ENCODE measurements at regions not wholly inside any gene's neighbourhood (a gene's known extent, or its start where the extent isn't known, plus 50 kb on each side); places are given as distances from the start of the nearest gene placed in this dataset.

DNA sequence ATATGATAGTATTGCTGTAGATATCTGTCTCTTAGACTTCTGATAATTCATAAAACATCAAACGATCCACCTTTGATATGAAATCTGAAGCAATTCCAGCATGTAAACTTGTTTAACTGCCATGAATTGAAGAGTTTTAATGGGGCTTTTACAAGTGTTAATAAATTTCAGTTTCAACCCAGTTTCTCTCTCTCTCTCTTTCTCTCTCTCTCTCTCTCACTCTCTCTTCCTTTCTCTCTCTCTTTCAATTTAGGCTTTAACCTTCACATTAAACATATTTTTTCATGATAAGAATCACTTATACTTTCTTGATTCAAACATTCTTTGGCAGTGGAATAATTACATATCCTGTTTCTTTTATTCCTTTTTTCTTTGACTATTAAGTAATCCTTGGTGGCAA lies 296.1 kb downstream of the EPHA4 start:
- no peak for DNase-seq

DNA sequence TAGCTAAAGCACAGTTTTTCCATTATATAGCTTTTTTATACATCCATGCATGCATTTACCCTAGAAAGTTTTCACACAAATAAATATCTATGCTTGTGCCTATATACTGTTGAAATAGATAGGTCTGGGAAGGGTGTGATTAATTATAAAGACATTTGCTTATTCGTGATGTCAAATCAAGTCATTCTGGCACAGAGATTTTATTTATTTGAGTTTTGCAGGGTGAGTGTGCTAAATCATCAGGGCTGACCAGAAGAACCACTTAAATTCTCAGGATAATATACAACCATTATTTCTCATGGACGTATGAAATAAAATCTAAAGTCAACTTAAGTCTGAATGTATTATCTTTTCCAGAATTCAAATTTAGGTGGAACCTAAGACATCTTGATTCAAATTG lies 295.5 kb downstream of the EPHA4 start:
- no peak for DNase-seq

DNA sequence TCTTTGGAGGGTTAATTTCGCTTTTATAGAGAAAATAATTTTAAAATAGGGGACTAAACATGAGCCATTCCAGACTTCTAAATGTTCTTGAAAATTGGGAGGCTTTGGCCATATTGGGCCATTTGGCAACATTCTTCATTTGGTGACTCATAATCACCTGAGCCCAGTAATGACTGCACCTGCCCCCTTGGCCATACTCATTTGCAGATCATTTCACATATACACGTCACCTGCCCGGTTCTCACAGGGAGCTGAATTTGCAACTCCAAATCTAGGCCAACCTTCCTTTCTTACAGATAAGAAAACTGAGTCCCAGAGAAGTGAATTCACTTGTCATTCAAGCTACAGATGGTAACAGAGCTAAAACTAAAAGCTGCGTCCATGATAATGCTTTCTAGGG lies 289.7 kb downstream of the EPHA4 start:
- DNase-seq, result no peak

DNA sequence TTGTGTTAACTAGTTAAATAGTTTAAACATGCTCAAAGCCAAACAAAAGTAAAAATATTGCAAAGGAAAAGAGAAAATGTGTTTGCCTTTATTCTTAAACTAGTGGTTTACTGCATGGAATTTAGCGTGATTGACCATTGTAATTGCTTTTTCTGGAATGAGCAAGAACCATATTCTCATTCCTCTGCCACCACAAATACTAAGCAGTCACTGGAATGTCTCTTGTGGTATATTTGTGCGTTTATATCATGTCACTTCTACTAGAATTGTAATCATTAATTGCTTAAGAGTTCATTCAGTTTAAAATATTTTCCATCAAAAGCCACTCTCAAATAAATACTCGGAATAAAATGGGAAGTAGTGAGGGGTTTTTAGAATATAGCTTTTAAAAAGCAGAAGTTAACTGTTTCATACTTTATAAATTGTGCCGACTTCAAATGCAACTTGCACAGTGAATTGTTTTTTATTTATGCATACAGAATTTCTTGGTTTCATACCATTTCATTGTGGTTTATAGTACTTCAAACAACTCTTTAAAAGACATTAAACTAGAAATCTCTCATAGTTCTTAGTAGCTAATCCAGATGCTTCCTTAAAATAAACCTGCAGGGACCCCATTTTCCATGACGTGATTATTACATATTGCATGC lies 288.1 kb downstream of the EPHA4 start:
- no peak for DNase-seq

DNA sequence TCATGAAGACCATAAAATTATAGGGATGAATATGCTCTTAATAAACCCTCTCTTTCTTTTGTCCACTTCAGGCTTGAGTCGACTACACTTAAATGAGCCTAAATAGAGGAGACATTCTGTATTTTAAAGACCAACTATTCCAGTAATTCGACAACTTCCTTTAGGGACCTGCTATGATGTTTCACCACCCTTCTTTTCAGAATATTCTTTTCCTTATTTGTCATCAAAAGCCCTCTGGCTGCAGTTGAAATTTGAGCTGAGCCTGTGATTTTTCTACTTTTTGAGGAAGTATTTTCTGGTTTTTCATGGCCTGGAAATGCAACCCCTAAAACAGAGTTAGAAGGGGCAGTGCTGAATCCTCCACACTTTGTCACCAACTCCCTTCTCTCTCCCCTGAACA lies 287.0 kb downstream of the EPHA4 start:
- DNase-seq, result no peak

DNA sequence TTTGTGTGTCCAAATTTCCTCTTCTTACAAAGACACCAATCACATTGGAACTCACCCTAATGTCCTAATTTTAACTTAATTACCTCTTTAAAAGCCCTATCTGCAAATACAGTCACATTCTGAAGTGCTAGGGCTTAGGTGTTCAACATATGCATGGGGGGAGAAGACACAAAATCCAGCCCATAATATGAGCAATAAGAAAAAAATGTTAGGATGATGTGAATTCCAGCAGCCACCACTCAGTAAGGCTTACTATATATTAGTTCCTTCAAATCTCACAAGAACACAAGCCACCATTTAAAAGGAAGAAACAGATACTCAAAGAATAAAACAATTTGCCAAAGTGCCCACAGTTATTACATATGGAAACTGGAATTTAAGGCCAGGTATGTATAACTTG lies 285.7 kb downstream of the EPHA4 start:
- no peak for DNase-seq

DNA sequence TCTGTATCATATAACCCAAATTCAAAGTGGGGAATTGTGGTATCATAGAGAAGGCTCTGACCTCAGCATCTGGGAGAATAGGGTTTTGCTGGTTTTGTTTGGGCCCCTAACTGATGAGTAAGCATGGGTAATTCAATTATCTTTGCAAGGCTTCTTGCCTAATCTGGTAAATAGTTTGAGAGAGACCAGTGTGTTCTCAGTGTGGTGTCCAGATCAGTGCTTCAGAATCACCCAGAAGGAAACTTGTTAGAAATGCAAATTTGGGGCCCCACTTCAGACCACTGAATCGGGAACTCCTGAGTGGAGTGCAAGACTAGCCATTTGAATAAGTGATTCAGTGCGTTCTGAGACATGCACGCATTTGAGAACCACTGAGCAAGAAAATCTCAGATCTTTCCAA lies 282.7 kb downstream of the EPHA4 start:
- DNase-seq, result no peak

DNA sequence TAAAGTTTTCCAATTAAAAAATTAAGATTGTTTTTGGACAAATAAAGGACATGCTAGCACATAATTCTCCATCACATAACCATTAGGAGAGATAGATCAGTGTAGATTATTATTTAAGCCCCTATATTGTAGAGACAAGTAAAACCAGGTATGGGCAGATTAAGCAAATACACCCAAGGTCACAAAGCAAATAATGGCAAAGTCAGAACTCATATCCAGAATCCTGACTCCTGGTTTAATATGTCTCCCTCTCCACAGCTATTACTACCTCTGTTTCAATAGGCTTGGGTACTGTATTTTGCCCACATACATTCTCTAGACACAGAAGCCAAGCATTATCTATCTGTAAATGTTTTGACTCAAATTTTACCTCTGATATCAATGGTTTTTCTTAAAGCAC lies 282.3 kb downstream of the EPHA4 start:
- no peak for DNase-seq

DNA sequence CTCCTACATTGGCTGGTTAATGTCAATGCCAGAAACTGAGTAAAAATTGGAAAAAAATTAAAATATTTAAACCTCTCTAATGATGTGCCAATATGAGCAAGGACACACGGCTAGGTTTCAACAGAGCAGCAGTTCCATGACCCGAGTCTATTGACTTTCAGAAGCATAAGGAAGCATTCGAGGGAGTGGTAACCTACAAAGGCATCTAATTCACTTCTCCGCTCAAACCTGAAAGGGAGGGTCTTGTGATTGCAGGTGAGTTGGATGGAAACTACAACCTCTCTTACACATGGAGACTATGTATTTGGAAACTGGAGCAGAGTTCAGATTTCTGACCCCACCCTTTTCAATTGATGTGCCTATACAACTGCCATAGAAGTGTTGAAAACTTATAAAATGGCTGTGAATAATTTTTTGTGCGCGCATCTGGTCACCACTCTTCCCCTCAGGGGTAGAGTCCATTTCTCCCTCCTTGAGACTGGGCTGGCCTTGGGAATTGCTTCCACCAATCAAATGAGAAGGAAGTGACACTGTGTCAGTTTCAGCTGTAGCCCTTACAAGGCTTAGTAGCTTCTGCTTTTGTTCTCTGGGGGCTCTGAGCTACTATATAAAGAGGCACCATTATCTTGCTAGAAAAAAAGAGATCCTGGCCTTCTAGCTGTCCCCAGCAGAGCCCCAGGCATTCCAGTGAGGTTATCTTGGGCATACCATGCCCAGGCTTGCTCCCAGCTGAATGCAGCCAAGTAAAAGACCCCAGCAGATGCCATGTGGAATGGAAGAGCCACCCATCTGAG lies 278.0 kb downstream of the EPHA4 start:
- no peak for DNase-seq

DNA sequence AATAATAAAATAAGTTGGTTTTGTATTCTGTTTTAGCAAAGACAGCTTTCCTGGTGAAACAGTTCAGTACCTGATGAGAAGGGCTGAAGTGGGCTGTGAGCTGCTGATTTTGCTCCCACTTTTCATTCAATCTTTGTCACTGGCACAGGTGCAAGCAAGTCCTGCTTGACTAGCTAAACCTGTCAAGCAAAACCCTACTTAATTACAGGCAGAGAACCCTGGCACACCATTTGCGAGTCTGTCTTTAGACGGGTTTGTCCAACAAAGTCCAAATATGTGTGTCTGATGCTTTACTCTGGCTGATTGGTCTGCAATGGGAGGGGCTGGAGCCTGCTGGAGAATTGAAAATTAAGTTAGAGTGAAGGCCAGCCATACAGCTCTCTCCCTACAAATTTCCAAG lies 267.2 kb downstream of the EPHA4 start:
- no peak for DNase-seq

DNA sequence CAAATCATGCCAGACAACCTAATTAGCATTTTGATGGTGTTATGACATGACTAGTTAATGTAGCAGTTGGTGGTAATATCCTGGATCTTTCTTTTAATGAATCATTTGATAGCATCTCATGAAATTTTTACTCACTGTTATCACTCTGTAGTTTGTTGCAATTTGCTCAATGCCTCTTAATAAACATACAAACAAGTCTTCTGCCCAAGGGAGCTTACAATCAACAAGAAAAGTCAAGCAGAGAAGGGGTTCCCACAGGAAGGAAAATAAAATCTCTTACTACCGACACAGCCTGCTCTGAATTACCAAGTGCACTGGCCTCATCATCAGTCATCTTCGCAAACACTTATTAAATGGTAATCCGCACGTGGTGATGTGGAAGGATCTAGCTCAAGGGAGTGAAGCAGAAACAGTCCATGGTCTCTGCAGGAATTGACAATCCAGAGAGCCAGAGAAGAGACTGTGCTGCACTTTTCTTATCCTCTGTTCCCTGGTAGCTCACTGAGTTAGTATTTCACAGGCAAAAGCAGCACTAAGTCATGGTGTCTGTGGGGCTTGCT lies 263.5 kb downstream of the EPHA4 start:
- no peak for DNase-seq

DNA sequence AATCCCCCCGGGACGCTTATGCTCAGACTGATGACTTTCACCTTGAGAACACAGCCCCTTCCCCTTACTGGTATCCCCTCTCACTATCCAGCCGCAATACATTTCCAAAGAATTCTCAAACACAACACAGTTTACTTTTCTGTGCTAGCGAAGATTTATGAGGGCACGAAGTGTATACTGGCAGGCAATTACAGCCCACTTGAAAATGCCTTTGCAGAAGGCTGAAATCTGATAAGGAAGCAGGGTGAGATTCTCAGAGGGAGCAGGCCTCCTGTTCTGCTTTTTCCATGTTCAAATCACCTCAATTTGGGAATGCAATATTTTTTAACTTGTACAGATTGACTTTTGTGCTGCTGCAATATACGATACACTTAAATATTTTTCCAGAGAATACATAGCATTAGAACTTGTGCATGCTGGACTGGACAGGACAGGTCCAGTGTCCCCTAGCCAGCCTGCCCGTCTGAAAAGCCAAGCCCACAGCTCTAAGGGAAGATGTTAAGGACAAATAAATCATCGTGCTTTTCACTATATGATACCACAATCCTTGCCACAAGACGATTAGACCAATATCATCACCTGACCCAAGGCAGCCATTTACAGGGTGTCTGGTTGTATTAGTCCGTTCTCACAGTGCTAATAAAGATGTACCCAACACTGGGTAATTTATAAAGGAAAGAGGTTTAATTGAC lies 262.1 kb downstream of the EPHA4 start:
- no peak for DNase-seq

DNA sequence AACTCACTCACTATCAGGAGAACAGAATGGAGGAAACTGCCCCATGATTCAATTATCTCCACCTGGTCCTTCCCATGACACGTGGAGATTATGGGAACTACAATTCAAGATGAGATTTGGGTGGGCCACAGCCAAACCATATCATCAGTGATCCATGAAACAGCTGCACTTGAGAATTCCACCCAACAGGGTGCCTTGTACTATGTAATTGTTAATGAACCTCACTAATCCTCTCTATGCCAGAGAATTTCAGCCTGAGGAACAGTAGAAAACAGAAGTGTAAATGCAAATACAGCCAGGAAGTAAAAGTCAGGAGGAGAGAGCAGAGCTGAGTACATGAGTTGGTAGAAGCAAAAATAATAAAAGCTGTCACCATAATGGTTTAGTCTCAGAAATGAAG lies 261.4 kb downstream of the EPHA4 start:
- no peak for DNase-seq

DNA sequence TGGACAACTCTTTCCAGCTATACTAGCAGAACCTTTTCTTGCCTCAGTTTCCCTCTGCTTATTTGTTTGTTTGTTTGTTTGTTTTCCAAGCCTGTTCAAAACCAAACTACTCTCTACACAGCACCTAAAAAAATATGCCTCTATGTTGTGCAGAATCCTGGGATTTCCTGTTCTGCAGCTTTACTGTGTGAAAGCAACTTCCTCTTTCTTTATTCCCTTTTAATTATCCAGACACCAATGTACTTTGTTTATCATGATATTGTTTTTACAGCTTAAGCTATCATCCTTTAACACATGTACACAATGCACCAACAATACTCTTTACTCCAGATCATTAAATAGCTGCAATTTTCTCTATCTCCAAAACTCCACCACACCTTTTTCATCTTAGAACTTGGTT lies 259.5 kb downstream of the EPHA4 start:
- DNase-seq, result no peak

DNA sequence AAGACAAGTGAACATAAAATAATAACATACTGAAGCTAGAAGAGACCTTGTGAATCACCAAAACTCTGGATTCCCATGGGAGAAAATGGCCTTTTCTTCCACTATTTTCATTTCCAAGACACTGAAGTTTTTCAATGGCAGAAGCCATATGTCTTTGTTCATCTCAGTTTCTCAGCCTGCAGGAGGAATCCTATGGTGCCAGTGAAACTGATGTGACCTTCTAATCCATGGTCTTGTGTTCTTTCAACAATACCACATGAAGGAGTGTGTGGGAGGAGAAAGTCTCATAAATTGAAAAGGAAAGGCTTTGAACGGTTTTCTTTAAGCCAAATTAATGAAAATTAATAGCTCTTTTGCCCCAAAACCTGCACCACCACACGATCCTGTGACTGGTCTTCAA lies 257.3 kb downstream of the EPHA4 start:
- DNase-seq, result no peak

DNA sequence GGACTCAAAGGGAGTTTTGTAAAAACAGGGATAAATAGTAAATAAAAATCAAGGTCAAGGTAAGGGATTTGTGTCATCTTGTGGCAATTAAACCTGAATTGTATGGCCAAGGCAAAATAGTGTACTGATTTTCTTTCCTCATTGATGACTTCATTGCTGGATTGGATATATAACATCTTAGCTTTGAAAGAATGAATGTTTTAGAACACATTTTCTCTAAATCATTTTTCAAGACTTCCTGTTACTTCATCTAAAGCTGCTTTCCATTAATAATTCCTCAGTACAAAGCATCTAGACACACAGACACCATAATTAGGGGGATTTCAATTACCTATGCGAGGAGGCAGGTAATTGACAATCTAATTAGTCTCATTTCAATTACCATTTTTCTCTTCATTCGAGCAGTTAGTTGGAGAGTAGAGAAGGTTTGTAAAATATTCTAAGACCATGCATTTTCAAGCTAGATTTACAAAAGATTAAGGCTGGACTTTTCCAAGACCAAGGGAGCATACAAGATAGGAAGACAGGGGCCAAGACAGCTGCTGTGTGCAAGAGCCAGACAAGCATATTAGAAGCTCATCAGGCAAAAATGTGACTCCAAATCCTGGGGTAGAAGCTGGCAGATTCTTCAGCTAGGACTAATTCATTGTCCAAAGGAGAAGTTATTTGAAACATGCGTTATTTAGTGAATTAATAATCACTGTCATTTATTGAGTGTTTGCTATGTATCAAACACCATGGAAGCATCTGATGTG lies 253.6 kb downstream of the EPHA4 start:
- no peak for DNase-seq

DNA sequence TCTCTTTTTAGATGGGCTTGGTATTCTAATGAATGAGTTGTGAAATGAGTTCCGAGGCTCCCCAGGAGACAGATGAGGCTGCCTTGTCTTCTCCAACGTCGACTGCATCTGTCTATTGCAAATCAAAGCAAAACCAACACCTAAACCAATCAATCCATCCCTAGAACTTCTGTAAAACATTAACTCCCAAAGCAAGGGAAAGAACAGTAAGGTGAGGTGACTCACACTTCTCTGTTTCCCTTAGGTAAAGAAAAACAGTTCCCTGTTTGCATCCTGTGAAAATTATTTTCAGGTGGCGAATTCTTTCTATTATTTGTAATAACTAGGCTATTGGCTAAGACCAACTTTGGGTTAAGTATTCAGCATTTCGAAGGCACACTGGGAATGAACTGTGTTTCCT lies 249.4 kb downstream of the EPHA4 start:
- no peak for DNase-seq

DNA sequence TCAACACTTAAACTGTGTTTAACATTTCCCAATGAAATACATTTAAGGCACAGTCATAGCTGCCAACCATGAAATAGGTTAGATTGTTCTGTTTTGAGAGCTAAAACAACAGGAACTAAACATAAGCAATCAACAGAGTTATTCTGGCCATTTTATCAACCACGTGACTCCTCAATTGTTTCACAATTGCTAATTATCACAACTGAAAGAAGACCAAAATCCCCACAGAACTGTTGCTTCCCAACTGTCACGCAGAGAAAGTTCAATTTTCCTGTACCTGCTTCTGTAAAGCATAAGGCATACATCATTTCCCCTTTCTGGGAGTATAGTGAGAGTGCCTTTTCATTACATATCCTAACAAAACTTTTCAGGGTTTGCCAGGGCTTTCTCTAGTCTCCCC lies 248.6 kb downstream of the EPHA4 start:
- no peak for DNase-seq

DNA sequence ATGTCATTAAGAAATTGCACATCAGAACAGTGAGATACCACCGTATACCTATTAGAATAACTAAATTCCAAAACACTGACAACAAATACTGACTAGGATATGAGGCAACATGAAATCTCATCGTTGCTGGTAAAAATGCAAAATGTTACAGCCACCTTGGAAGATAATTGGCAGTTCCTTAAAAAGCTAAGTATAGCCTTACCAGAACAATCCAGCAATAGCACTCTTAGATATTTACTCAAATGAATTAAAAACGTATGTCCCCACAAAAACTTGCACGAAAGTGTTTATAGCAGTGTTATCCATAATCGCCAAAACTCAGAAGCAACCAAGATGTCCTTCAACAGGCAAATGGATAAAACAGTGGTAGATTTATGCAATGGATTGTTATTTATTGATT lies 241.7 kb downstream of the EPHA4 start:
- no peak for DNase-seq

DNA sequence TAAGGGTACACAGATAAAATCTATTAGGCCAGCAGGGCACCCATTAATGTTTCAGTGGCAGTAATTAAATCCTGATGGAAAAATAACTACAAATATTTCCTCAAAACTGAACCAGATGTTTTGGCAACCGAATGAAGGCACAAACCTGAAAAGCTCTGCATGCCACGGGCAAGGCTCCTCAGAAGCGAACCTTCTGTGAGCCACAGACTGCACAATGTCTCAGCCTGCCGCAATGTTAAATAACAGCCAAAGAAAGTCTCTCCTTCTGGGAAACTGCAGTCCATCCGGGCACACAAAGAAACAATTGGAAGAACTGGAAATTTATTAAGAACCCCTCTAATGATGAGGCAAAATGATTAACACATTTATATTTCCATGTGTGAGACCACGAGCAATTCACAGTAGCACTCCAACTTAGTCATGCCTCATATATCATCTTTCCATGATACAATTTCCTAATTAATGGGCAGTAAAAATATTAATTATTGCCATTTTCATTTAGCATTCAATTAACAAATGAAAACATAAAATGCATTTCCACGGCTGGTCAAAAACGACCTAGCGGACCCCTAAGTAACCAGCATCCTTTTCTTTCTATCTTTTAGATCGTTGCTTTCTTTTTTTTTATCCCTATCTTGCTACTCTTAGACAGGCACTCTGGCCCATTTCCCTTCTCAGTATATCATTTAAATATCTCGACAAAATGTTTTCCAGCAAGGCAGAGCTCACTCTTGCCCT lies 237.5 kb downstream of the EPHA4 start:
- DNase-seq, result no peak

DNA sequence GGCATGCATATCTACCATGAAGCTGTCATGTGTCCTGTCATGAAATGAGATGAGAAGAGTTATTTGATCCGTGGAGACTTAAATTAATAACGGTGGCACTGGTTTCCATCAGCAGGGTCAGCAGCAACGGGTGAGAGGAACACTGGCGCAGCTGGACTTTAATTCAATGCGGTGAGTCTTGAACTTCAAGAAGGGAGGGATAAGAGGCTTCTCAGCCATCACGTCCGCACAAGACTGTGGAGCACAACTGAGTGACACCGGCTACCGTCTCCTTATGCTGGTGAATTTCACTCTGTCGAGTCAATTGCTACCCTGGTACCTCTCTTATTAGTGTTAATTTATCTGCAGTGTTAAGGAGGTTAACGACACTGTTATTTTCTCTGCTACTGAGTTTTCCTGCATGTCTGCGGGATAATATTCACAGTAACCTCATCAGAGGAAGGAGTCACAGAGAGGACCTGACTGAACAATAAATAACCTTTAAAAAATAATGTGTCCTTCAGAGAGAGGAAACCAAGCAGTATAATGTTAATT lies 236.8 kb downstream of the EPHA4 start:
- no peak for DNase-seq

DNA sequence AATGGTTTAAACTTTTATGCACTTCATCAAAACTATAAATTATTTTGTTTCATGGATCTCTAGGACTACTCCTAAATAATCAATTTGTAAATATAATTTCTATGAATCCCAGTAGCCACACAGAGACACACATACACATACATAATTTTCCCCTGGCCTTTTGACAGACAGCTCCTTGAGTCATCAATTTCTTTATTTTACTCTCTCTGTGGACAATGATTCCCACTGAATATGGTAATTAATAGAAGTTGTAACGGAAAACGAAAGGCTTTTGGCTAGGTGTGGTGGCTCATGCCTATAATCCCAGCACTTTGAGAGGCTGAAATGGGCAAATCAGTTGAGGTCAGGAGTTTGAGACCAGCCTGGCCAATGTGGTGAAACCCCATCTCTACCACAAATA lies 235.1 kb downstream of the EPHA4 start:
- no peak for DNase-seq
